HUES64 (cell line): ENCODE measurements at regions not wholly inside any gene's neighbourhood (a gene's known extent, or its start where the extent isn't known, plus 50 kb on each side); places are given as distances from the start of the nearest gene placed in this dataset.
"Not testable (repeated sequence)": the region's sequence is repeated elsewhere in the genome, so short reads cannot be mapped to it uniquely, and the experiment has no call there.

Experiments
- H3K27ac ChIP-seq: 2 replicates; pipeline ENCODE4 v1.7.0; 2013; ENCODE audit warnings: low read depth, low read length, inconsistent platforms
- H3K27me3 ChIP-seq: 2 replicates; pipeline ENCODE4 v1.6.1; 2013; ENCODE audit warnings: mild to moderate bottlenecking, low read length; ENCODE audit not compliant: insufficient read depth
- H3K36me3 ChIP-seq: 2 replicates; pipeline ENCODE4 v1.6.1; 2013; ENCODE audit warnings: mild to moderate bottlenecking, low read length; ENCODE audit not compliant: insufficient read depth
- H3K4me1 ChIP-seq: 2 replicates; pipeline ENCODE4 v1.6.1; 2013; ENCODE audit warnings: mild to moderate bottlenecking, low read length, moderate library complexity; ENCODE audit not compliant: insufficient read depth
- H3K4me3 ChIP-seq: 2 replicates; pipeline ENCODE4 v1.5.1; 2013; ENCODE audit warnings: mild to moderate bottlenecking, low read length, moderate library complexity
- H3K9ac ChIP-seq: 2 replicates; pipeline ENCODE4 v1.6.1; 2013; ENCODE audit warnings: mild to moderate bottlenecking, low read depth, low read length
- H3K9me3 ChIP-seq: 2 replicates; pipeline ENCODE4 v1.6.1; 2013; ENCODE audit warnings: low read depth, low read length; ENCODE audit not compliant: insufficient read depth
- WGBS: fragments of 150-250, 120-280 bp; methylation state at CpG from one replicate; pipeline ENCODE4 v1.1.7; 2013; ENCODE audit warnings: missing lambda C conversion rate; 5-methylcytosine and 5-hydroxymethylcytosine counted together

DNA sequence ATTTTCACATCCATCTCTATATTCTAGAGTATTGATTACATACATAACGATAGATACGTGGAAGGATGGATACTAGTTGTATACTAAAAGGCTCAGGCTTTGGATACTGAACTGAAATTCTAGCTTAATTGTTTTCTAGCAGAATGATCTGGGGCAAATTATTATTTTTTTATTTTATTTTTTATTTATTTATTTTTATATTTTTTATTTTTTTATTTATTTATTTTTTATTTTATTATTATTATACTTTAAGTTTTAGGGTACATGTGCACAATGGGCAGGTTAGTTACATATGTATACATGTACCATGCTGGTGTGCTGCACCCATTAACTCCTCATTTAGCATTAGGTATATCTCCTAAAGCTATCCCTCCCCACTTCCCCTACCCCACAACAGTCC, 432.6 kb upstream of the GRM7 start:
- not testable (repeated sequence) for H3K9ac ChIP-seq, H3K4me1 ChIP-seq, H3K27me3 ChIP-seq, H3K27ac ChIP-seq, H3K4me3 ChIP-seq, H3K36me3 ChIP-seq
- 100% methylated on average over 1 of the region's 2 CpGs for WGBS
- peaks cover 19% of the 10 kb centered on the region; the same call in 1 of the 2 replicates for H3K9me3 ChIP-seq

DNA sequence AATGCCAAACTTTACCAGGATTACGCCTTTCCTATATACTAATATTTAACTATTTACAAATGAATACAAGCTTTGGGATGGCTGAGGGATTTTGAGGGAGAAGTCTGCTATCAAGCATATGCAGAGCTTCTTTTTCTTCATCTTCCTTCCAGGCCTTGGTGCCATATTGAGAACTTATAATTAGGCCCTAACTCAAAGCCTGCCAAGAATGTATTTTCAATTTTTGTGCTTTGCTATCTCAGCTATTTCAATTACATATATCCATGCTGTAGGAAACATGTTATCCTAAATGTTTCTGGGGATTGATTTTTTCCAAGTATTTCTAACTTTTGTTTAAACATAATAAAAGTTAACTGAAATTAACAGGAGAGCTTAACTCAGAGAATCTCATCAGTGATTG, 425.0 kb upstream of the GRM7 start:
- Histone ChIP-seq H3K9ac (no peak overlapping the region), H3K36me3 (no peaks in the 10 kb centered on the region), H3K4me3 (no peak overlapping the region), H3K4me1 (no peaks in the 10 kb centered on the region), H3K9me3 (no peaks in the 10 kb centered on the region), H3K27ac (no peak overlapping the region), H3K27me3 (no peaks in the 10 kb centered on the region)
- no CpG with 5 or more reads among the region's 1 CpG for WGBS

DNA sequence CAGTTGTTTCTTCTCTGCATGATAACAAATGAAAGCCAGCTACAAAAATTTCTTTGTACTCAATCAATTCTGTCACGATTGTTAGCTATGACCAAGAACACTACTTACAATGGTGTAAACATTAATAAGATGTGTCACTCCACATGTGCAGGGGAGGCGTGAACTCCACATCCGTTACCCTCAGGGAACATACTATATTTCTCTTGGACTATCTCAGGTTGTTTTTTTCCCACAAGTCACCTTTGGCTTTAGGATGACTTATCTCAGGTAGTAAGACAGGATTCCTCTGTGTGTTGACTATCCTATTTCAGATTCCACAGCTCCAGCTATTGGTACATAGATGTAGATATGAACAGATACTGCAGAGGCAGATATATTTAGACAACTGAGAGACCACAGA, 423.3 kb upstream of the GRM7 start:
- H3K9me3 ChIP-seq: no peaks in the 10 kb centered on the region
- no peaks in the 10 kb centered on the region for H3K36me3 ChIP-seq
- no peak overlapping the region for H3K9ac ChIP-seq
- no peaks in the 10 kb centered on the region for H3K27me3 ChIP-seq
- no peak overlapping the region for H3K27ac ChIP-seq
- no peaks in the 10 kb centered on the region for H3K4me1 ChIP-seq
- 94% methylated on average over 3 of the region's 3 CpGs for WGBS
- H3K4me3 ChIP-seq: no peak overlapping the region

DNA sequence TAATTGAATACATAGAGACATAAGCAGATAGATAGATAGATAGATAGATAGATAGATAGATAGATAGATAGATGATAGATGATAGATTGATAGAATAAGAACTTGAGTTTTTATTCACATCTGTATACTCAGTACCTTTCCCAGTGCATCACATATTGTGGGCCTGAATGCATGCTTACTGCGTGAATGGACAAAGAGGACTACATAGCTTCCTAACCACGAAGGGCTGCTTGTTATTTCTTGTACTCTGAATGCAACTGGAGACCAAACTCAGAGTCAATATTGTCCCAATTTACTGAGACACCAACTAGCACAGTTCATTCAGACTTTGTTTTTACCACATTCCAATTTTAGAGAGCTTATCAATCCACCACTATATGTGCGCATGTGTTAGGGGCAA, 422.9 kb upstream of the GRM7 start:
- no peaks in the 10 kb centered on the region for H3K9me3 ChIP-seq
- no peak overlapping the region for H3K27ac ChIP-seq
- H3K36me3 ChIP-seq: no peaks in the 10 kb centered on the region
- H3K4me3 ChIP-seq: no peak overlapping the region
- H3K4me1 ChIP-seq: no peaks in the 10 kb centered on the region
- no peak overlapping the region for H3K9ac ChIP-seq
- WGBS: 90% methylated on average over 2 of the region's 3 CpGs
- no peaks in the 10 kb centered on the region for H3K27me3 ChIP-seq

DNA sequence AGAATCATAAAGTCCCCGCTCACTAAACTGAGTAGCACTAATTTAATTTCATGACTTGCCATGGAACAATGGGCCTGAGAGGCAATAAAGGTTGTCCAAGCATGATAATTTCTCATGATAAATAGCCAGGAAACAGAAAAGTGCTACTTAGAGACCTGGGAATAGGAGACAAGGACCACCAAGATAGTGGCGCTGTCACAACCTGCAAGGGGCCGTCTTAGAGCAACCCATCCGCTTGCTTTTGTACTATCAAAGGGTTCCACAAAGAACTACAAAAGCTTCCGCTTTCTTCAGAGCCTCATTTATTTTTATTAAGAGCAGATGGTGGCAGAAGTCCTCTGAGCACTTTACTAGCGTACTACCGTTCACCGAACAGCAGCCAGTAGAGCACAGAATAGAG, 421.7 kb upstream of the GRM7 start:
- Histone ChIP-seq H3K27ac (no peak overlapping the region), H3K4me1 (no peaks in the 10 kb centered on the region), H3K9me3 (no peaks in the 10 kb centered on the region), H3K36me3 (no peaks in the 10 kb centered on the region), H3K27me3 (no peaks in the 10 kb centered on the region), H3K9ac (no peak overlapping the region), H3K4me3 (no peak overlapping the region)
- WGBS: 94% methylated on average over 8 of the region's 8 CpGs

DNA sequence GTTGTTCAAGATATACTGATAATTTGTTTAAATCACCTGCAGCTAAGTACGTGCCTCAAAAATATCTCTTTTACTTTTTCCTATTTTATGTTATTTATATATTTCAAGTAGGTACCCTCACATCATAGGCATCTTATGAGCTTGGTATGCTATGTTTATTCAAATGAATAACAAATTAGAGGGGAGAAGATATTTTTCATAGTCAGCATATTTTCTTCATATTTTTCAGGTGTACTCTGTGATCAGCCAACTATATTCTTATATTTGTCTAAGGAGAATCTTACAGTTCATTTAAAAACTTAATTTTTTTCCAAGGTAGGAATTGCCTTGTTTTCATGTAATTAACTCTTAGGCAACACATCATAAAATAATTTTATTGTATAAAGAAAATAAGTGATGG, 421.1 kb upstream of the GRM7 start:
- no peak overlapping the region for H3K27ac ChIP-seq
- no peaks in the 10 kb centered on the region for H3K4me1 ChIP-seq
- H3K36me3 ChIP-seq: no peaks in the 10 kb centered on the region
- H3K9ac ChIP-seq: no peak overlapping the region
- WGBS: no CpG with 5 or more reads among the region's 1 CpG
- no peaks in the 10 kb centered on the region for H3K27me3 ChIP-seq
- no peaks in the 10 kb centered on the region for H3K9me3 ChIP-seq
- H3K4me3 ChIP-seq: no peak overlapping the region

DNA sequence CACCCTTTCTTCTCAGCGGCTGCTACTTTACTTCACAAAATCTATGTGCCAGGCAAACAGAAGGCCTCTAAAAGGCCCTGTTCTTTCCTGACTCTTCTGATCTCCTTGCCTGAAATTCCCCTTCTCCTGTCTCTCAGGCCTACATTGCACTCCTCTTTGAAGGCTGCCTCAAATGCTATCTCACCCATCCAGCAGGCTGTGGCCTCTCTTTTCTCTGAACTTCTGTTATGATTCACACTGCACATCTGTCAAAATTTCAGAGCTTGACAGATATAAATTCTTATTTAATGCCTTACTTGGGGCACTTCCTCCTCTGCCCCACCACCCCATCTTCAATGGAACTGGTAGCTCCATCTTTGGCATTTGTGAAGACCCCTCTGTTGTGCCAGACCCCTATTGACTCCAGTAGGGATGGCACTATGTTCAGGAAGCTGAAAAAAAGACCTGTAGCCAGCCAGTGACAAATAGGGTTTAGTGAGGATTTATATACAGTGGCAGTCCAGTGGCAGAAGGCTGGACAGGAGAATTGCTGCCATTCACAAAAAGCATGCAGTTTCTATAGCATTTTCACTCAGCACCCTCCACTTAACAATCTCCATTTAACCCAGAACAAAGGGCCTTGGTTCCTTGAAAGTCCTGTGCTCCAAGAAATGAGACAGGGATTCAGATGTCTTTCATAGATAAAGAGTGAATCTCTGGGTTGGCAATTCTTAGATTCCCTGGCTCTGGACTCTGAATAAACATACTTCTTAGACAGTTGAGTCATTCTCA, 415.8 kb upstream of the GRM7 start:
- WGBS: 92% methylated on average over 1 of the region's 1 CpG
- no peaks in the 10 kb centered on the region for H3K27me3 ChIP-seq
- H3K9me3 ChIP-seq: no peaks in the 10 kb centered on the region
- H3K27ac ChIP-seq: no peak overlapping the region
- H3K36me3 ChIP-seq: no peaks in the 10 kb centered on the region
- no peak overlapping the region for H3K4me3 ChIP-seq
- no peak overlapping the region for H3K9ac ChIP-seq
- H3K4me1 ChIP-seq: peaks cover 6% of the 10 kb centered on the region; the same call in 1 of the 2 replicates

DNA sequence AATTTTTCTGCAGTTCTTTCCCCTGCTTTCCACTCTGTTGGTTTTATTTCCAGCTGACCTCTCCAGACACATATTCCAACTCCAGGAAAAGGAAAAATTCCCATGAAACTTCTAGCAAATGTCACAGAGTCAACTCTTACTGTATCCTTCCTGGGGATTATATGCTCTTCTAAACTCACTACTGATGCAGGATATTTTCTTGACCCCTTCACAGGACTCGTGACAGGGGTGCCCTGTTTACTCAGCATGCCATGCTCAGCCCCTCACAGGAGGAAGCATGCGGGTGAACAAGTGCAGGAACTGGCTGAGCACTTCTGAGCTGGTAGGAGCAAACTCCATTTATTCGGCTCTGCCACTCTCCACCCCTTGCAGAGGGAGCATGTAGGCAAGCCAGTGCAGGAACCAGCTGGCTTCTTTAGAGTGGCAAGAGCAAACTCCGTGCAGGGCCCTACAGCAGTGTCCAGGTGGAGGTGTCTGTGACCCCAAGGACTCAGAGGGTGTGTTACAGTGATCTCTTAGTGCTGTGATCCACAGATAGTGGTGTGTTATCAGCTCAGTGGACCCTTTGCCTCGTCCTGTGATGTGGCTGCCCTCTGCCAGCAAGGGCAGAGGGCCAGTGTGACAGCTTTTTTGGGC, 413.6 kb upstream of the GRM7 start:
- H3K27ac ChIP-seq: no peak overlapping the region
- no peaks in the 10 kb centered on the region for H3K27me3 ChIP-seq
- no peaks in the 10 kb centered on the region for H3K36me3 ChIP-seq
- H3K9me3 ChIP-seq: no peaks in the 10 kb centered on the region
- peaks cover 6% of the 10 kb centered on the region; the same call in 1 of the 2 replicates for H3K4me1 ChIP-seq
- no peak overlapping the region for H3K4me3 ChIP-seq
- 90% methylated on average over 5 of the region's 5 CpGs for WGBS
- H3K9ac ChIP-seq: no peak overlapping the region

DNA sequence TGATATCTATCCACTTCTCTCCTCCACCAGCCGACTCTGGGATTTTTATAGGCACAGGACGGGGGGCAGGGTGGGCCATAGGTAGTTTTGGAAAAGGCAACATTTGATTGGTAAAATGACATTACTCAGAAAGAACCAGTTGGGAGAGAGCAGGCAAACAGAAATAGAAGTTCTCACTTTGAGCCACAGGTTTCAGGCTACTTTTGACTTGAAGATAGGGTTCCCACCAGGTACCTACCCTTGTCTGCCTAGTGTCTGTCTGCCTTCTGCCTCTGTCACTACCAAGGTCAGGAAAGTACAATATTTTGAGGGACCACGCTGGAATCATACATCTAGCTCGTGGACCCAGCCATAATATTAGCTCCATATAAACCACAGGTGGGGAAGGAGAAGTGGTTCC, 412.9 kb upstream of the GRM7 start:
- no peak overlapping the region for H3K4me3 ChIP-seq
- peaks cover 6% of the 10 kb centered on the region; the same call in 1 of the 2 replicates for H3K4me1 ChIP-seq
- WGBS: 97% methylated on average over 2 of the region's 4 CpGs
- H3K27ac ChIP-seq: no peak overlapping the region
- H3K9me3 ChIP-seq: no peaks in the 10 kb centered on the region
- H3K36me3 ChIP-seq: no peaks in the 10 kb centered on the region
- no peak overlapping the region for H3K9ac ChIP-seq
- no peaks in the 10 kb centered on the region for H3K27me3 ChIP-seq

DNA sequence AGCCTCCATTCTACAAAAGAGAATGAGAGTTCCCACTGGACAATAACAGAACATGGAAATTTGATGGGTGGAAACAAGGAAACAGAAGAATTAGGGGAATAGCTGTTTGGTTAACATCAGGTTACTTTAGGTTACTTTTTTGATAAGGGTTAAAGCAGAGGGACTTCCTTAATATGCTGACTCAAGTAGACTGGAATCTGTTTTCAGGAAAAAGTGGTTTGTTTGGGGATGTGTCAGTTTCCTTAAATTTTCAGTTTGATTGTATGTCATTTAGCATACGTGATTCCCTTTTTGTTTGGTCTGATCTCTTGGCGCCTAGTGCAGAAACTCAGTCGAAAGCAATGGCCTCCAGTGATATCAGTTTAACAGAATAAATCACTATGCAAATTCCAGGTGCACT, 411.8 kb upstream of the GRM7 start:
- Histone ChIP-seq H3K27me3 (no peaks in the 10 kb centered on the region), H3K4me3 (no peak overlapping the region), H3K9me3 (no peaks in the 10 kb centered on the region), H3K9ac (no peak overlapping the region), H3K27ac (no peak overlapping the region), H3K36me3 (no peaks in the 10 kb centered on the region), H3K4me1 (peaks cover 6% of the 10 kb centered on the region; the same call in 1 of the 2 replicates)
- WGBS: 97% methylated on average over 3 of the region's 3 CpGs

DNA sequence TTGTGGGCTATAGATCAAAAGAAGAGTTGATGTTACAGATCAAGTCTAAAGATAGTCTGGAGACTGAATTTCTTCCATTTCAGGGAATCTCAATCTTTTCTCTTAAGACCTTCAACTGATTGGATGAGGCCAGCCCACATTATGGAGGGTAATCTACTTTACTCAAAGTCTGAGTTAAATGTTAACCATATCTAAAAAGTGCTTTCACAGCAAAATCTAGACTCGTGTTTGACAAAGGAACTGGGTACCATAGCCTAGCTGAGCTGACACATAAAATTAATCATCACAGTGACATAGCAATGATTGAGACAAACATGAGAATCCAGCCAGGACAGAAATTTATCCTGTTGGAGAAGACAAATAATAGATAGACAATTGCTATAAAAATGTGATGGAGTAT, 407.9 kb upstream of the GRM7 start:
- Histone ChIP-seq H3K9me3 (no peaks in the 10 kb centered on the region), H3K4me3 (no peak overlapping the region), H3K9ac (no peak overlapping the region), H3K27ac (no peak overlapping the region), H3K36me3 (no peaks in the 10 kb centered on the region), H3K4me1 (no peaks in the 10 kb centered on the region), H3K27me3 (no peaks in the 10 kb centered on the region)
- 92% methylated on average over 1 of the region's 1 CpG for WGBS
